ENCODE measurements at regions not wholly inside any gene's neighbourhood (a gene's known extent, or its start where the extent isn't known, plus 50 kb on each side); places are given as distances from the start of the nearest gene placed in this dataset.

- TF ChIP-seq CTCF (IDR thresholded peaks at IDR 0.05): no peak
- no peak for TF ChIP-seq POLR2A (IDR thresholded peaks at IDR 0.05)
Observed at GRCh38 chr6:71056656-71057055, 99.8 kb upstream of the B3GAT2 start.

All from lower leg skin (tissue), 3 donors.